HK-2 (cell line): ENCODE measurements at regions not wholly inside any gene's neighbourhood (a gene's known extent, or its start where the extent isn't known, plus 50 kb on each side); places are given as distances from the start of the nearest gene placed in this dataset.

Experiments used
- DNase-seq: peaks from one replicate; pipeline ENCODE4 v3.0.0-alpha.2; 2018; ENCODE audit not compliant: unreplicated experiment

DNA sequence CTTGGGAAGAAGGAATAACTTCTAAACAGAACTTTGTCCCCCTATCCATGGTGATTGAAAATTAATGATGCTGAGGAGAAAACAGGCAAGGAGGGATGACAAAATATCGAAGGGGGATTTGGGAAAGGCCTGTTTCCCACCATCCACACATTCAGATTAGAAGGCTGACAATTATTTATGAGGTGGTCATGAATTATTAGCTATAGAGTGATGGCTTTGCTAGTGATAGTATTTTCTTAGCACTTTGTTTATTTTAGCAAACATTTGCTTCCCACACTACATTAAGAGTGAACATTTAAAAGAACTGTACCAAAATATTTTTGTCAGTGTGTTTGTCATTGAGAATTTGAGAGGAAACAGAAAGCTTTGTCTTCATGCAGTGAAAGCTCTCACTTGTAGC lies 172.6 kb upstream of the PDZRN3 start:
- no peak for DNase-seq

GRCh38 chr3:73796382-73796781 lies 171.6 kb upstream of the PDZRN3 start:
- no peak for DNase-seq

- DNase-seq: no peak
These were observed 166.6 kb upstream of the PDZRN3 start for GRCh38 chr3:73791356-73791755.

DNA sequence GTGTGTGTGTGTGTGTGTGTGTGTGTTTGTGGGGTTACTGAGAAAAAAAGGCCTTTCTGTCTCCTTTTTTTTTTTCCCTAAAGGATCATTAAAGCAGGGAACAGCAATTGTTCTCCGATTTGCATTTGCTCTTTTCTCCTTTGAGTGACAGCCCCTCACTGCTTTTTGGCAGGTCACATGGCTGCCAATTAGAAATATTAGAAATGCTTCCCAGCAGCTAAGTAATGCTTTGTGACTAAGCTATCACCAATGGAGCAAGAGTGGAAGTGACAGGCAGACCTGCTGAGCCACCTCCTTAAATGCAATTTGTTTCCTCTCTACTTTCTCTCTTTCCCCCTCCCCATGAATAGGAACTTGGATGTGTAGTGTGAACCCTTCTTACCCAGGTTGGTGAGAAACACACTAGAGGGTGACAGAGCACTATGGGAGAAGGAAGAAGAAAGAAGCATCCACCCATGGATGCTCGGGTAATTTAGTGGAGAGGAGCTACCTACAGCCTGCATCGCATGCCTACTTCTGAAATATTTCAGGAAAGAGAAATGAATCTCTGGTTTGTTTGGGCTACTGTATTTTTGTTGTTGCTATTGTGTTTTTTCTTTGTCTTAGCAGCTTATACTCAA lies 165.2 kb upstream of the PDZRN3 start:
- DNase-seq: no peak

GRCh38 chr3:73787620-73788019 lies 162.9 kb upstream of the PDZRN3 start:
- no peak for DNase-seq

- DNase-seq: no peak
These were observed 162.3 kb upstream of the PDZRN3 start for GRCh38 chr3:73786998-73787397.

DNA sequence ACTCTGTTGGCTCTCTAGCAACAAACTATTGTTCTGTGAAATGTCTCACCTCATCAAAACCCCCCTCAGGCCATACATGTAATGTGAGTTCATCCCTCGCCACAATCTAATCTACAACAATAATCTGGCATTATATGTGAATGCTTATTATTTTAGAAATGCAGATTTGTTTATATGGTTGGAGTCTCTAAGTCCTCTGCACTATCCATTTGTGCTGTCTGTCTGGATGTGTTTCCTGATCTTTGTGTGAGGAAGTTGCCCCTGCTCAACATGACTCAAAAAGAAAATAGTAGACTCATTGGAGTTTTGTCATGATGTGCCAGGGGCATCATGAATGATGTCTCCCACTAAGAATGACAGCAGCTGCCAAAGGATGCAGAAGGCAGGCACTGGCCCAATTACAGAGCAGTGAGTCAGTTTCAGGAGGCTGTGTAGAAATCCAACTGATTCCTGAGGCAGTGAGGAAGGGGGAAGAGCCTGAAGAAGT lies 161.6 kb upstream of the PDZRN3 start:
- DNase-seq: no peak

- DNase-seq: no peak
These were observed 160.1 kb upstream of the PDZRN3 start for GRCh38 chr3:73784686-73785392.

DNA sequence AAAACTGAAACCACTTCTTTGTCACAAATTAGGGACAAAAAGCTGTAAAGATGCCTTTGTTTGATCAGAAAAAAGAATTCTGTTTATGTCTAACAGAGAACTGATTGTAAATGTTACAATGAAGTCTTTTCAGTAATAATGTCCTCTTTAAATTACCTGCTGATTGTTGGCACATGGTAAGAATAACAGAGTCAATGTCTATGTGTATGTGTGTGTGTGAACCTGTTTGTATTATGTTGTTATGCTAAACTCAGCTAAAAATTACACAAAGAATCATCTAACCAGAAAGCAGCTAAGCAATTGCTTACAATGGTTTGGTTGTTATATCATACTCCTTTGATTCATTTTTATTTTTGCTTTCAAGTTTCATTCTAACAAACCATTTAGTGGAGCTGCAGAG lies 159.1 kb upstream of the PDZRN3 start:
- DNase-seq: no peak

DNA sequence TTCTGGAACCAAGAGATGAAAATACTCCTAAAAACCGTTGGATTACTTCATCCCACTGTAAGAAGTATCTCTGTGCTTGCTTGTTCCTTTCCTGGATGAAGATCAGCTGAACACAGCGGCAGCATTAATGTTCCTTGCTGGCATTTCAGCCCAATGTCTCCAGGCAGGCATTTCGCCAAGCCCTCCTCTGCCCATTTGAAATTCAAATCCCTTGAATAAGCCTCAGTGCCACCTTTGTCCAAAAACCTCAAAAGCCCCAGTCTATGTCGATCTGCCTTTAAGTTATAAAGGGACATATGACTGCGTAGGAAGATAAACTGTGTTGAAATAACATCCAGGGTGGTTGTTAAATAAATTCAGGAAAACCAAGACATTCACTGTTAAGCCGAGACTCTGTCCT lies 156.8 kb upstream of the PDZRN3 start:
- no peak for DNase-seq

- no peak for DNase-seq
These were observed 149.9 kb upstream of the PDZRN3 start for GRCh38 chr3:73774645-73775044.

- no peak for DNase-seq
These were observed 148.5 kb upstream of the PDZRN3 start for GRCh38 chr3:73773233-73773632.

- DNase-seq: no peak
These were observed 147.5 kb upstream of the PDZRN3 start for GRCh38 chr3:73772076-73772886.

DNA sequence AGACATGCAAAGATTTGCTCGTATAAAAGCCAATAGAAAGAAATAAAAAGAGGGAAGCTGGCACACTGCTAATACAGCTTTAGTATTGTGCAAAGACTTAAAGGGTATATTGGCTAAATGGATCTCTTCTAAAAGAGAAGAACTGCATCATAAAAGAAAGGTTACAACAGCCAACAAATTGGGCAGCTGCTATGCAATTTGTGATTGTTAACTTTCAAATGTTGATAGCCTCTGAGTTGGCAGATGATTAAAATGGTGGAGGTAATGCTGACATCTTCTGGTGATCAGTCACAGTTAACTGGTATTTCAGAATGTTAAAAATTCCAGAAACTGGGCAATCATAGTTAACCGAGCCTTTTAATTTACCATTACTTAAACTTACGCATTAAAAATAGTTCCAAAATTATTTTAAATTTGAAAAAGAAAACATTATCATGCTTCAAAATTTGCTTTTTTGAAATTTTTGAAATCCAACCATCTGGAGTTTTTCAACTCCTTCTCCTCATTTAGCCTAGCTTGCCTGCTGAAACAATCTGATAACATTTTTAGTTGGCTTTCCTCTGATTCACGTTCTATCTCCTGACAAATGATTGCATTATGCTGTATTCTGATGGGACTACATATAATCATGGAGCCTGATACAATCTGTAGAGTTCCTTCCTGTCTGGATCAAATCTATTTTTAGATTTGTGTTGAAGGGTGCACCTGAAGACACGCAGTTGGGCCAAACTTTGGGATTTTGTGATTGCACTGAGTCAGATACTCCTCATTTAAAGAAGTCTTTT lies 144.0 kb upstream of the PDZRN3 start:
- no peak for DNase-seq

DNA sequence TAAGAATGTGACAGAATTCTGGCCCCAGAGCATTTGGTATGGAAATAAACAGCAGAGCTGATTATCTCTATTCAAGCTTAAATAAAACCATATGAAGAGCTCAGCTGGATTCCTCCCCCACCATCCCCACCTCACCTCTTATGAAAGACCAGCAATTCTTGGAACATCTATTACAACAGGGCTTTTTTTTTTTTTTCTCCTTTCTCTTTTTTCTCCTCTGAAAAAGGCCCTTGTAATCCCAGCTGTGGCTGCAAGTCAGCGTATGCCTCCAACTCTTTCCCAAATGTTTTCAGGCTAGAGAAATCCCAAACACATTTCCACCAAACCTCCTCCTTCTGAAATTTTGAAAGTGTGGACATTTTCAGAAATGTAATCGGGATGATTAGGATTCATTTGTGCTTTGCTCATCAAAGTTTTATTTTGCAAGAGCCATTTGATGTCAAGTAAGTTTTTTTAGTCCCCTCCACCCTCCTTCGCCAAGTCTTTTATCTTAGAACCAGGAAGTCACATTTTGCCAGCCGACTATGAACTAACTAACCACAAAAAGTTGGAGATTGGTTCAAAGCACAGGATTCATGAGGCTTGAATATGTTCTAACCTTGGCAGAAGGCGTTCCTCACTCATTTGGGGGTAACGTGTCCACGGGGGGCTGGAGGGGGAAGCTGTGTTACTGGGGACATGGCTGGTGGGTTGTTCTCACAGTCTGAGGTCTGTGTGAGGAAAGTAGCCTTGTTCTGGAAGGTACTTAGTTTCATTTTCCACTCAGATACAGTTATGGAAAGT lies 142.0 kb upstream of the PDZRN3 start:
- DNase-seq: no peak

- DNase-seq: no peak
These were observed 141.3 kb upstream of the PDZRN3 start for GRCh38 chr3:73765878-73766545.

GRCh38 chr3:73762855-73763254 lies 138.1 kb upstream of the PDZRN3 start:
- DNase-seq: no peak

DNA sequence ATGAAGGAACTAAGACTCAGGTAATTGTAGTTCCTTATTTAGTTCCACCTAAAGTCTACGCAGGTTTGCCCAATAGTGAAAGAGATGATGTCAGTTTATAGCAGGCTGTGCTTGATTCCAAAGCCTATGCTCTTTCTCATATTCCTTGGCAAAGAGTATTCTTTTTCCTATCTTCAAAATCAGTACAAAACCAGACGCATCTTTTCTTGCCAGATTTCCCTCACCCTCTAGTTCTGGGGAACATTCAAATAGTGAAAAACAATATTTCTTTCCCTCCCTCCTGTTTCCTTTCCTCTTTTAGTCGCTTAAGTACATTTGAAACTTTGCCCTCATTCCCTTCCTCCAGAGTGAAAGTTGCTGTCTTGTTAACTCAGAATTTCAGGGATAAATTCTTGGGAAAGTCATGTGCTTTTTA lies 134.6 kb upstream of the PDZRN3 start:
- DNase-seq: no peak

DNA sequence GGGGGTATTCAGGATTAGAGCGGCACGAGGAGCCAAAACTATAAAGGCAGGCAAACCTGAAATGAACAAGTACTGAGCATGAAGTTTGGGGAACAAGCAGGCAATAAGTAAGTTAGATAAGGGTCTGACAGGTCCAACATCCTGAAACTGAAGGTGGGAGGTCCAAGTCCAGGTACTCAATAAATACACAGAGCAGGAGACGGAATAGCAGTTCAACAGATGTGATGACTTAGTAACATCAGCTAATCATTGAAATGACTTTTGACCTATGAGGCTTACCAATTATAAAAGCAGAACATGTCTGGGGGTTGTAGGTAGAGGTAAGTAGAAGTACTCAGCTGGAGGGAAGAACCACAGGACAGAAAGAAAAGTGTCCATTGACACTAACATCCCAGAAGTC lies 132.8 kb upstream of the PDZRN3 start:
- no peak for DNase-seq

GRCh38 chr3:73753985-73754384 lies 129.2 kb upstream of the PDZRN3 start:
- no peak for DNase-seq

GRCh38 chr3:73752338-73752737 lies 127.6 kb upstream of the PDZRN3 start:
- no peak for DNase-seq
